ENCODE measurements at regions not wholly inside any gene's neighbourhood (a gene's known extent, or its start where the extent isn't known, plus 50 kb on each side); places are given as distances from the start of the nearest gene placed in this dataset.

- H3K4me3 ChIP-seq (ENCODE audit: low read length), result no peak overlapping the region
- DNase-seq (ENCODE audit: low read depth, low spot score), result no peak
These were observed 149.7 kb upstream of the SGK1 start for GRCh38 chr6:134467620-134468019.

GRCh38 chr6:134466771-134467525, 149.0 kb upstream of the SGK1 start:
- H3K4me3 ChIP-seq (ENCODE audit: low read length), result no peak overlapping the region
- no peak for DNase-seq (ENCODE audit: low read depth, low spot score)

DNA sequence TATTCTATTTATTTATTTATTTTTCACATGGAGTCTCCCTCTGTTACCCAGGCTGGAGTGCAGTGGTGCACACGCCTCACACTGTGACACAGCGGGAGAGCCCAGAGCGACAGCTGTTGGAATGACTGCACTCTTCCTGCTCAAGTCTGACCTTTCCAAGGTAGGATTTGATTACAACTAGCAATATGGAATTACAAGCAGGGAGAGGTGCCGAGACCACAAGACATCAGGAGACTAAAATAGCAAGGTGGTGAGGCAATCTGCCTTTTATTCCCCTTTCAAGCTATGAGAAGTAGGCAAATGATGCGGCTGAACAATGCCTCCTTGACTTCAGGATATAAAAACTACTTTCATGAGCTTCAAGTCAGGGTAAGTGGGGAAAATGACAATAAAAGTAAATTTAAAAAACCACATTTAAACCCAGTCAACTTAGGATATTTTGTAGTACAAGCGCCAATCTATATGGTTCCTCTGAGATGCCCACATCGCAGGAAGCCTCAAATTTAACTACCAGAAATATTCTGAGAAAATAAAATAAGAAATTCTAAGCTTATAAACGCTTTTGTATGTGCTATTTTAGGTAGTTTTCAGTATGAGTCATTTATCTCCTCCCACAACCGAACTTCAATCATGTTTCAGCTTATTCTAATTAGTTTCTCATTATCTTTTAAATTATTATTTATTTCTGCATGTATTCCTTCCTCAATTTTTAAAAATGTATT, 146.9 kb upstream of the SGK1 start:
- no peak overlapping the region for H3K4me3 ChIP-seq (ENCODE audit: low read length)
- DNase-seq (ENCODE audit: low read depth, low spot score), result no peak

- H3K4me3 ChIP-seq (ENCODE audit: low read length), result no peak overlapping the region
- DNase-seq (ENCODE audit: low read depth, low spot score), result no peak
These were observed 141.1 kb upstream of the SGK1 start for GRCh38 chr6:134458857-134459657.

DNA sequence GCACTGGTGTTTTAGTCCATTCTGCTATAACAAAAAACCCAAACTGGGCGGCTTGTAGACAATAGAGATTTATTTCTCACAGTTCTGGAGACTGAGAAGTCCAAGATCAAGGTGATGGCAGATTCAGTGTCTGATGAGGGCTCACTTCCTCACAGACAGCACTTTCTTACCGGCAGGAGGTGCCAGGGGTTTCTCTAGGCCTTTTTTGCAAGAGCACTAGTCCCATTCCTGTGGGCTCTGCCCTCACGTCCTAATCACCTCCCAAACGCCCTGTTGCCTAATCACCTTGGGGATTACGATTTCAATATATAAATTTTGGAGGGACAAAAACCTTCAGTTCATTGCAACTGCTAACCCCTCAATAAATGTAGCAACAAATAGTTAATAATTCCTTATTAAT, 140.0 kb upstream of the SGK1 start:
- no peak overlapping the region for H3K4me3 ChIP-seq (ENCODE audit: low read length)
- DNase-seq (ENCODE audit: low read depth, low spot score), result no peak

- DNase-seq (ENCODE audit: low read depth, low spot score), result no peak
- H3K4me3 ChIP-seq (ENCODE audit: low read length), result no peak overlapping the region
These were observed 138.3 kb upstream of the SGK1 start for GRCh38 chr6:134456226-134456625.

DNA sequence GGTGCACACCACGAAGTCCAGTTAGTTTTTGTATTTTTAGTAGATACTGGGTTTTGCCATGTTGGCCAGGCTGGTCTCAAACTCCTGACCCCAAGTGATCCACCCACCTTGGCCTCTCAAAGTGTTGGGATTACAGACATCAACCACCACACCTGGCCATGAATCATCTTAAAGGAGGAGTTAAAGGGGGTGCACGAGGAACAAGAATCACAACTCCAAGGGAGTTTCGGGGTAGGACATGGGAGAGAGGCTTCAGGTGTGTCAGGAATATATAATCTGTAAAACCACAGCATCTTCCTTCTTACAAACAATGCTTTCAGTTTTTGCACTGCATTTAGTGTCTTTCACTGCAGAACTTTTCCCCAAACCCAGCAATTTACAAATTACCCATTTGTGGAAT, 137.4 kb upstream of the SGK1 start:
- no peak for DNase-seq (ENCODE audit: low read depth, low spot score)
- H3K4me3 ChIP-seq (ENCODE audit: low read length), result no peak overlapping the region

DNA sequence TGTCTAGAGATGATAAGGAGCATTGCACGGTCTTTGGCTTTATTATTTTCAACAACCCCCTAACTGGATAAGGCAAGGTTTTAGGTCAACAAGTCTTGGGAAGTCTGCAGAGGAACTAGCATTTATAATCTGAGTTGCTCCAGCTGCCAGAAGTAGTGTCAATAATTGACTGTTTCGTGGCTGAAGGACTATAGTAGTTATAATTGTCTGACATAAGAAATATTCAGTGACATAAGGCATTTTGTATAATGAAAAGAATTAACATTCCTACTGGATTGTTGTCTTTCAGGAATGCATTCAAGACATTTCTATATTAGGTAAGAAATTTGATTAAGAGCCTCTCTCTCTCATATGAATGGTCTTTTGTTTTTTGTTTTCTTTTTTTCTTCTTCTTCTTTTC, 136.9 kb upstream of the SGK1 start:
- no peak for DNase-seq (ENCODE audit: low read depth, low spot score)
- H3K4me3 ChIP-seq (ENCODE audit: low read length), result no peak overlapping the region

- no peak for DNase-seq (ENCODE audit: low read depth, low spot score)
- no peak overlapping the region for H3K4me3 ChIP-seq (ENCODE audit: low read length)
These were observed 136.0 kb upstream of the SGK1 start for GRCh38 chr6:134453792-134454510.

DNA sequence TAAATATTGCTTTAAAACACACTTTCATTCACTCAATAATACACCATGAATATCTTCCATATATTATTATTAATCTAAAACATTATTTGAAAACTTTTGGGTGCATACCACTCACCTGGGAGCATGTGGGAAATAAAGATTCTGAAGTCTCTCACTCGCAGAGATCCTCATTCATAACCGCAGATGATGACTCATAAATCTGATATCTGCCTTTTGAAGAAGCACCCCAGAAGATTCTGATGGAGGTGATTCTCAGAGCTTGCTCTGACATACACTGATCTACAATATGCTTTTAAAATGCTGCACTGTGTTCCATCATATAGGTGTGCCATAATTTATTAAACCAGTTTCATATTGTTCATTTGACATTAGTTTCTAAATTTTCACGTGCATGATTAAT, 135.0 kb upstream of the SGK1 start:
- DNase-seq (ENCODE audit: low read depth, low spot score), result no peak
- H3K4me3 ChIP-seq (ENCODE audit: low read length), result no peak overlapping the region

DNA sequence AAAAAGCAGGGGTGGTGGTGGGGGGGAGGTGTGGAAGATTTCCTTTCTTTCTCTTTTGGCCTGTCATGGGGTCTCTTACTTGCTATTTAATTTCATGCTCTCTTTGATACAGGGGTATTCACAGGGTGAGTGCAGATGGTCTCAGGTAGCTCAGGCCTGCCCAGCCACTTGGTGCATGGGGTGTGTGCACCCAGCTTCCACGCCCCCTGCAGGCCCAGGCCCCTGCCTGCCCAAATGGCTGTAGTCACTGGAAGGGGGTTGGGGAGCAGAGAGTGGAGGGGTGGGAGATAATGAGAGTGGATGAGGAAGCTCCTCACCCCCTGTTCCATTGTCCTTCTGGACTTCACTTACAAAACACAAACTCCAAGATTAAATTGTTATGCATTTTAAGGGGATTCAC, 133.6 kb upstream of the SGK1 start:
- H3K4me3 ChIP-seq (ENCODE audit: low read length), result no peak overlapping the region
- no peak for DNase-seq (ENCODE audit: low read depth, low spot score)

DNA sequence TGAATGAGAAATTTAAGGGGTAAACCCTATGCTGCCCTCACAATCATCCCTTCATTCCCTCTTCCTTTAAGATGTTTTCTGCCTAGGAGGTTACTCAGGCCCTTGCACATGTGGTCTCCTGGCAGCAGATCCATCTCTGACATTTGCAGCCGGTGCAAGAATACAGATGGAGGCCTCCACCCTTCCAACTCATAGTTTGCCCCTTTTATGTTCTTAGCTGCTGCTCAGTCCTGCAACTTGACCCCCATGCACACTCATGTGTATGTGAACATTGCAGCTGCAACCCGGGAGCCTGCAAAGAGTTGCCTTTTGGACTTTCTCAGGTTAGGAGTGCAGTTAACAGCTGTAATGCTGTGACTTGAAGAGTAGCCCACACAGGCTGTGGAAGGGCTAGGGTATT, 131.9 kb upstream of the SGK1 start:
- no peak for DNase-seq (ENCODE audit: low read depth, low spot score)
- no peak overlapping the region for H3K4me3 ChIP-seq (ENCODE audit: low read length)

DNA sequence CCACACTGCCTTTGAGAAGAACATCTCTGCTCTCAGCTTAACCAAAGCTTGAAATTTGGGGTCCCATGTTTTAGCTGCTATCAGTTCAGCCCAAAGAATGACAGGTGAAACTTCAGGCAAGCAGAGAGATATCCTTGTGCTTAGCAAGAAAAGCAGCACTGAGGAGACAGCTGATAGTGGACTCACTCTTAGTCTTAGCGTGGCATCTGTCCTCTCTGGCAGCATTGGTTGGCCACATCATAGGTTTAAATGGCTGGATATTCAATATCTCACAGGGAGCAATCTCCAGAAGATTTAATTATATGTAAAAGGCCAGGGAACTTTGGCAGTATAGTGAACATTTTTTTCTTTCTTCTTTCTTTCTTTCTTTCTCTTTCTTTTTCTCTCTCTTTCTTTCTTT, 131.1 kb upstream of the SGK1 start:
- no peak overlapping the region for H3K4me3 ChIP-seq (ENCODE audit: low read length)
- no peak for DNase-seq (ENCODE audit: low read depth, low spot score)

GRCh38 chr6:134447883-134448387, 130.0 kb upstream of the SGK1 start:
- DNase-seq (ENCODE audit: low read depth, low spot score), result no peak
- H3K4me3 ChIP-seq (ENCODE audit: low read length), result no peak overlapping the region

DNA sequence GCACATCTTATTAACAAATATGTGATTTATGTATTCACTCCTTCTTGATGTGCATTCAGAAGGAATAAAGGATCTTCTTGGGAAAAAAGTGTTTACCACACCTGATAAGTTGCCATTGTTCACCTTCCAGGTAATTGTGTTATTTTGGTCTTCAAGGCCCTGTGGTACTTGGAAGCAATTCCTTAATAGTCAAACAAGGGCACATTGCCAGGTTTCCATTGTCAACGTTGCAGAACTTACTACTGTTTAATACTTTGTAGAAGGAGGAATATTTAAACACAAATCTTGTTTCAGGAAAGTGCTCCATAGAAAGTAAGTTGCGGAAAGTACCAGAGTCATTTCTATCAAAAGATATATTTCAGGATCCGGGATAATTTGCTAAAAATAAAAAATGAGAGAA, 129.5 kb upstream of the SGK1 start:
- no peak for DNase-seq (ENCODE audit: low read depth, low spot score)
- H3K4me3 ChIP-seq (ENCODE audit: low read length), result no peak overlapping the region

GRCh38 chr6:134446896-134447295, 129.0 kb upstream of the SGK1 start:
- no peak overlapping the region for H3K4me3 ChIP-seq (ENCODE audit: low read length)
- no peak for DNase-seq (ENCODE audit: low read depth, low spot score)

- no peak overlapping the region for H3K4me3 ChIP-seq (ENCODE audit: low read length)
- no peak for DNase-seq (ENCODE audit: low read depth, low spot score)
These were observed 128.4 kb upstream of the SGK1 start for GRCh38 chr6:134446218-134446848.

GRCh38 chr6:134443009-134443408, 125.1 kb upstream of the SGK1 start:
- no peak for DNase-seq (ENCODE audit: low read depth, low spot score)
- H3K4me3 ChIP-seq (ENCODE audit: low read length), result no peak overlapping the region

GRCh38 chr6:134442073-134442472, 124.2 kb upstream of the SGK1 start:
- H3K4me3 ChIP-seq (ENCODE audit: low read length), result no peak overlapping the region
- no peak for DNase-seq (ENCODE audit: low read depth, low spot score)

Measured in Jurkat, Clone E6-1 (cell line).